ENCODE measurements at regions not wholly inside any gene's neighbourhood (a gene's known extent, or its start where the extent isn't known, plus 50 kb on each side); places are given as distances from the start of the nearest gene placed in this dataset.

GRCh38 chr10:36489611-36490228 lies 635.7 kb upstream of the ANKRD30A start:
- no peak overlapping the region for H3K4me3 ChIP-seq (ENCODE audit: low read depth in 1 of 2, low read length in 2 of 2)
- no peaks in the 10 kb centered on the region for H3K27me3 ChIP-seq (ENCODE audit: low read depth, low read length)
- no peaks in the 10 kb centered on the region for H3K4me1 ChIP-seq (ENCODE audit: control insufficient read depth in 1 of 2, insufficient read depth in 2 of 2, low read length in 2 of 2)
- H3K27ac ChIP-seq (ENCODE audit: low read length), result no peak overlapping the region
- H3K36me3 ChIP-seq (ENCODE audit: control insufficient read depth in 1 of 2, insufficient read depth in 2 of 2, low read length in 2 of 2), result peaks cover 0 to 4% of the 10 kb centered on the region in 2 donors
- no peaks in the 10 kb centered on the region for H3K9me3 ChIP-seq (ENCODE audit: control insufficient read depth in 1 of 2, low read length in 2 of 2)

- Histone ChIP-seq H3K4me3 (ENCODE audit: low read depth in 1 of 2, low read length in 2 of 2) (no peak overlapping the region), H3K4me1 (ENCODE audit: control insufficient read depth in 1 of 2, insufficient read depth in 2 of 2, low read length in 2 of 2) (no peaks in the 10 kb centered on the region), H3K27ac (ENCODE audit: low read length) (no peak overlapping the region), H3K36me3 (ENCODE audit: control insufficient read depth in 1 of 2, insufficient read depth in 2 of 2, low read length in 2 of 2) (peaks cover 0 to 4% of the 10 kb centered on the region in 2 donors), H3K27me3 (ENCODE audit: low read depth, low read length) (no peaks in the 10 kb centered on the region), H3K9me3 (ENCODE audit: control insufficient read depth in 1 of 2, low read length in 2 of 2) (no peaks in the 10 kb centered on the region)
Measured at GRCh38 chr10:36489181-36489580, 636.2 kb upstream of the ANKRD30A start.

GRCh38 chr10:36488579-36488978 lies 636.8 kb upstream of the ANKRD30A start:
- no peaks in the 10 kb centered on the region for H3K4me1 ChIP-seq (ENCODE audit: control insufficient read depth in 1 of 2, insufficient read depth in 2 of 2, low read length in 2 of 2)
- H3K27me3 ChIP-seq (ENCODE audit: low read depth, low read length), result no peaks in the 10 kb centered on the region
- no peaks in the 10 kb centered on the region for H3K9me3 ChIP-seq (ENCODE audit: control insufficient read depth in 1 of 2, low read length in 2 of 2)
- H3K36me3 ChIP-seq (ENCODE audit: control insufficient read depth in 1 of 2, insufficient read depth in 2 of 2, low read length in 2 of 2), result peaks cover 0 to 4% of the 10 kb centered on the region in 2 donors
- H3K27ac ChIP-seq (ENCODE audit: low read length), result no peak overlapping the region
- no peak overlapping the region for H3K4me3 ChIP-seq (ENCODE audit: low read depth in 1 of 2, low read length in 2 of 2)

- no peak overlapping the region for H3K27ac ChIP-seq (ENCODE audit: low read length)
- no peaks in the 10 kb centered on the region for H3K4me1 ChIP-seq (ENCODE audit: control insufficient read depth in 1 of 2, insufficient read depth in 2 of 2, low read length in 2 of 2)
- H3K9me3 ChIP-seq (ENCODE audit: control insufficient read depth in 1 of 2, low read length in 2 of 2), result peaks cover 0 to 5% of the 10 kb centered on the region in 2 donors
- H3K4me3 ChIP-seq (ENCODE audit: low read depth in 1 of 2, low read length in 2 of 2), result no peak overlapping the region
- H3K27me3 ChIP-seq (ENCODE audit: low read depth, low read length), result no peaks in the 10 kb centered on the region
- no peaks in the 10 kb centered on the region for H3K36me3 ChIP-seq (ENCODE audit: control insufficient read depth in 1 of 2, insufficient read depth in 2 of 2, low read length in 2 of 2)
Measured at GRCh38 chr10:36479073-36479472, 646.3 kb upstream of the ANKRD30A start.

GRCh38 chr10:36476399-36476798 lies 649.0 kb upstream of the ANKRD30A start:
- Histone ChIP-seq H3K27ac (ENCODE audit: low read length) (no peak overlapping the region), H3K4me3 (ENCODE audit: low read depth in 1 of 2, low read length in 2 of 2) (no peak overlapping the region), H3K27me3 (ENCODE audit: low read depth, low read length) (no peaks in the 10 kb centered on the region), H3K36me3 (ENCODE audit: control insufficient read depth in 1 of 2, insufficient read depth in 2 of 2, low read length in 2 of 2) (no peaks in the 10 kb centered on the region), H3K9me3 (ENCODE audit: control insufficient read depth in 1 of 2, low read length in 2 of 2) (no peaks in the 10 kb centered on the region), H3K4me1 (ENCODE audit: control insufficient read depth in 1 of 2, insufficient read depth in 2 of 2, low read length in 2 of 2) (no peaks in the 10 kb centered on the region)

- Histone ChIP-seq H3K4me1 (ENCODE audit: control insufficient read depth in 1 of 2, insufficient read depth in 2 of 2, low read length in 2 of 2) (no peaks in the 10 kb centered on the region), H3K9me3 (ENCODE audit: control insufficient read depth in 1 of 2, low read length in 2 of 2) (no peaks in the 10 kb centered on the region), H3K27me3 (ENCODE audit: low read depth, low read length) (no peaks in the 10 kb centered on the region), H3K4me3 (ENCODE audit: low read depth in 1 of 2, low read length in 2 of 2) (no peak overlapping the region), H3K36me3 (ENCODE audit: control insufficient read depth in 1 of 2, insufficient read depth in 2 of 2, low read length in 2 of 2) (no peaks in the 10 kb centered on the region), H3K27ac (ENCODE audit: low read length) (no peak overlapping the region)
Measured at GRCh38 chr10:36475746-36476145, 649.7 kb upstream of the ANKRD30A start.

GRCh38 chr10:36474456-36474855 lies 650.9 kb upstream of the ANKRD30A start:
- no peaks in the 10 kb centered on the region for H3K9me3 ChIP-seq (ENCODE audit: control insufficient read depth in 1 of 2, low read length in 2 of 2)
- H3K4me1 ChIP-seq (ENCODE audit: control insufficient read depth in 1 of 2, insufficient read depth in 2 of 2, low read length in 2 of 2), result no peaks in the 10 kb centered on the region
- H3K27ac ChIP-seq (ENCODE audit: low read length), result no peak overlapping the region
- no peak overlapping the region for H3K4me3 ChIP-seq (ENCODE audit: low read depth in 1 of 2, low read length in 2 of 2)
- no peaks in the 10 kb centered on the region for H3K36me3 ChIP-seq (ENCODE audit: control insufficient read depth in 1 of 2, insufficient read depth in 2 of 2, low read length in 2 of 2)
- no peaks in the 10 kb centered on the region for H3K27me3 ChIP-seq (ENCODE audit: low read depth, low read length)

GRCh38 chr10:36473122-36473521 lies 652.3 kb upstream of the ANKRD30A start:
- H3K27ac ChIP-seq (ENCODE audit: low read length), result no peak overlapping the region
- no peaks in the 10 kb centered on the region for H3K27me3 ChIP-seq (ENCODE audit: low read depth, low read length)
- no peaks in the 10 kb centered on the region for H3K4me1 ChIP-seq (ENCODE audit: control insufficient read depth in 1 of 2, insufficient read depth in 2 of 2, low read length in 2 of 2)
- H3K36me3 ChIP-seq (ENCODE audit: control insufficient read depth in 1 of 2, insufficient read depth in 2 of 2, low read length in 2 of 2), result no peaks in the 10 kb centered on the region
- no peaks in the 10 kb centered on the region for H3K9me3 ChIP-seq (ENCODE audit: control insufficient read depth in 1 of 2, low read length in 2 of 2)
- no peak overlapping the region for H3K4me3 ChIP-seq (ENCODE audit: low read depth in 1 of 2, low read length in 2 of 2)

- Histone ChIP-seq H3K4me1 (ENCODE audit: control insufficient read depth in 1 of 2, insufficient read depth in 2 of 2, low read length in 2 of 2) (no peaks in the 10 kb centered on the region), H3K36me3 (ENCODE audit: control insufficient read depth in 1 of 2, insufficient read depth in 2 of 2, low read length in 2 of 2) (no peaks in the 10 kb centered on the region), H3K27ac (ENCODE audit: low read length) (no peak overlapping the region), H3K9me3 (ENCODE audit: control insufficient read depth in 1 of 2, low read length in 2 of 2) (no peaks in the 10 kb centered on the region), H3K4me3 (ENCODE audit: low read depth in 1 of 2, low read length in 2 of 2) (no peak overlapping the region), H3K27me3 (ENCODE audit: low read depth, low read length) (no peaks in the 10 kb centered on the region)
Measured at GRCh38 chr10:36469585-36469984, 655.8 kb upstream of the ANKRD30A start.

- H3K27me3 ChIP-seq (ENCODE audit: low read depth, low read length), result no peaks in the 10 kb centered on the region
- no peaks in the 10 kb centered on the region for H3K4me1 ChIP-seq (ENCODE audit: control insufficient read depth in 1 of 2, insufficient read depth in 2 of 2, low read length in 2 of 2)
- no peaks in the 10 kb centered on the region for H3K36me3 ChIP-seq (ENCODE audit: control insufficient read depth in 1 of 2, insufficient read depth in 2 of 2, low read length in 2 of 2)
- no peaks in the 10 kb centered on the region for H3K9me3 ChIP-seq (ENCODE audit: control insufficient read depth in 1 of 2, low read length in 2 of 2)
- no peak overlapping the region for H3K4me3 ChIP-seq (ENCODE audit: low read depth in 1 of 2, low read length in 2 of 2)
- no peak overlapping the region for H3K27ac ChIP-seq (ENCODE audit: low read length)
Measured at GRCh38 chr10:36468620-36469019, 656.8 kb upstream of the ANKRD30A start.

- Histone ChIP-seq H3K4me1 (ENCODE audit: control insufficient read depth in 1 of 2, insufficient read depth in 2 of 2, low read length in 2 of 2) (no peaks in the 10 kb centered on the region), H3K4me3 (ENCODE audit: low read depth in 1 of 2, low read length in 2 of 2) (no peak overlapping the region), H3K27ac (ENCODE audit: low read length) (no peak overlapping the region), H3K36me3 (ENCODE audit: control insufficient read depth in 1 of 2, insufficient read depth in 2 of 2, low read length in 2 of 2) (no peaks in the 10 kb centered on the region), H3K9me3 (ENCODE audit: control insufficient read depth in 1 of 2, low read length in 2 of 2) (no peaks in the 10 kb centered on the region), H3K27me3 (ENCODE audit: low read depth, low read length) (no peaks in the 10 kb centered on the region)
Measured at GRCh38 chr10:36465604-36466379, 659.6 kb upstream of the ANKRD30A start.

GRCh38 chr10:36464291-36464690 lies 661.1 kb upstream of the ANKRD30A start:
- no peaks in the 10 kb centered on the region for H3K4me1 ChIP-seq (ENCODE audit: control insufficient read depth in 1 of 2, insufficient read depth in 2 of 2, low read length in 2 of 2)
- no peaks in the 10 kb centered on the region for H3K36me3 ChIP-seq (ENCODE audit: control insufficient read depth in 1 of 2, insufficient read depth in 2 of 2, low read length in 2 of 2)
- H3K9me3 ChIP-seq (ENCODE audit: control insufficient read depth in 1 of 2, low read length in 2 of 2), result no peaks in the 10 kb centered on the region
- no peaks in the 10 kb centered on the region for H3K27me3 ChIP-seq (ENCODE audit: low read depth, low read length)
- no peak overlapping the region for H3K4me3 ChIP-seq (ENCODE audit: low read depth in 1 of 2, low read length in 2 of 2)
- no peak overlapping the region for H3K27ac ChIP-seq (ENCODE audit: low read length)

Measured in muscle layer of duodenum (tissue), 2 donors.